ENCODE measurements at regions not wholly inside any gene's neighbourhood (a gene's known extent, or its start where the extent isn't known, plus 50 kb on each side); places are given as distances from the start of the nearest gene placed in this dataset.

- no peak overlapping the region for H4K5ac ChIP-seq (ENCODE audit: insufficient read length, low read depth, low read length)
- no peaks in the 10 kb centered on the region; a peak in 1 of 7 replicates for H3K27me3 ChIP-seq (replicated peaks in 1 of 4; ENCODE audit: control insufficient read depth in 3 of 4, extremely low read depth in 1 of 4, insufficient read depth in 3 of 4, low read length in 3 of 4)
- no peaks in the 10 kb centered on the region for H3K79me2 ChIP-seq (ENCODE audit: control insufficient read depth in 1 of 2, insufficient read depth in 2 of 2, low read length in 2 of 2)
- TF ChIP-seq POLR2AphosphoS5 (IDR thresholded peaks at IDR 0.05; ENCODE audit: low read depth, low read length) (no peak), JUN (IDR thresholded peaks at IDR 0.05; ENCODE audit: low read depth, low read length) (no peak), TEAD4 (IDR thresholded peaks at IDR 0.05; ENCODE audit: low read depth, low read length) (no peak), TAF1 (IDR thresholded peaks at IDR 0.05; ENCODE audit: low read depth, low read length) (no peak), MAX (IDR thresholded peaks at IDR 0.05) (no peak), GABPA (IDR thresholded peaks at IDR 0.05; ENCODE audit: borderline replicate concordance, insufficient read depth, low read length) (no peak), CHD1 (IDR thresholded peaks at IDR 0.05; ENCODE audit: low read depth, low read length) (no peak), RFX5 (IDR thresholded peaks at IDR 0.05; ENCODE audit: borderline replicate concordance, low read depth, low read length) (no peak), JUND (IDR thresholded peaks at IDR 0.05; ENCODE audit: low read length) (no peak), BACH1 (IDR thresholded peaks at IDR 0.05; ENCODE audit: low read length) (no peak)
- no peak overlapping the region for H2AK5ac ChIP-seq (ENCODE audit: low read depth, low read length)
- H2BK12ac ChIP-seq (ENCODE audit: low read depth, low read length) = no peak overlapping the region
- H3K79me1 ChIP-seq (ENCODE audit: low read depth, low read length) = no peaks in the 10 kb centered on the region
- H3K36me3 ChIP-seq (ENCODE audit: control insufficient read depth in 2 of 4, insufficient read depth in 4 of 4, low read length in 3 of 4) = no peaks in the 10 kb centered on the region
- H3K4ac ChIP-seq (replicated peaks; ENCODE audit: insufficient read length, low read depth, low read length) = no peak overlapping the region
- H3K27ac ChIP-seq (ENCODE audit: low read depth, low read length) = no peak overlapping the region
- H3K4me3 ChIP-seq (ENCODE audit: extremely low read depth in 1 of 4, insufficient read depth in 2 of 4, low read depth in 3 of 4, low read length in 4 of 4) = no peak overlapping the region
- no peak overlapping the region for H3K18ac ChIP-seq (ENCODE audit: extremely low read depth, low read length)
- H3K14ac ChIP-seq (ENCODE audit: insufficient read length) = no peak overlapping the region
- no peaks in the 10 kb centered on the region for H3K9me3 ChIP-seq (ENCODE audit: insufficient read depth in 2 of 2, low read depth in 1 of 2, low read length in 1 of 2)
- H4K91ac ChIP-seq (replicated peaks; ENCODE audit: insufficient read length, low read length) = no peak overlapping the region
- FAIRE-seq (no peak), DNase-seq (ENCODE audit: low read depth in 1 of 2, low spot score in 2 of 2) (no peak)
- POLR2A ChIA-PET (ENCODE audit: partially characterized antibody) = no interaction called here
- no peak overlapping the region for H2BK120ac ChIP-seq (replicated peaks; ENCODE audit: low read depth, low read length)
- no peak overlapping the region for H2BK15ac ChIP-seq (ENCODE audit: low read length)
- H3K9ac ChIP-seq (replicated peaks in 1 of 4; ENCODE audit: extremely low read depth in 1 of 4, low read depth in 3 of 4, low read length in 3 of 4) = no peak overlapping the region
- CTCF ChIA-PET (ENCODE audit: partially characterized antibody) = interaction anchor here (0.7 kb wide), 1 partner anchor 13 kb away, joined by 3 read pairs; no protein-coding TSS in a partner anchor
- H4K8ac ChIP-seq (ENCODE audit: extremely low read depth, insufficient read depth, low read length) = no peak overlapping the region
- no peak overlapping the region for H3K4me2 ChIP-seq (ENCODE audit: insufficient read depth in 1 of 2, low read depth in 2 of 2, low read length in 2 of 2)
- WGBS, 2 experiments (ENCODE audit: extremely low coverage in 1 of 2, insufficient coverage in 1 of 2, insufficient read length in 1 of 2, insufficient replicate concordance in 2 of 2, low coverage in 1 of 2, low lambda C conversion rate in 2 of 2, missing lambda C conversion rate in 1 of 2) = 67% methylated on average over 3 of the region's 3 CpGs; no CpG with 5 or more reads in 1 of the 2 experiments
- no peaks in the 10 kb centered on the region for H4K20me1 ChIP-seq (replicated peaks in 1 of 2; ENCODE audit: control insufficient read depth in 1 of 2, insufficient read depth in 2 of 2, low read length in 2 of 2)
- no peak overlapping the region for H2AFZ ChIP-seq (ENCODE audit: low read length)
- H3K23ac ChIP-seq (ENCODE audit: insufficient read length) = no peak overlapping the region
- no peak overlapping the region for H2BK20ac ChIP-seq (ENCODE audit: low read length)
- H3K56ac ChIP-seq (replicated peaks; ENCODE audit: insufficient read length, low read depth, low read length) = no peak overlapping the region
- H2BK5ac ChIP-seq (ENCODE audit: low read depth, low read length) = no peak overlapping the region
- H3K4me1 ChIP-seq (replicated peaks in 1 of 4; ENCODE audit: control insufficient read depth in 3 of 4, insufficient read depth in 4 of 4, low read length in 3 of 4) = no peaks in the 10 kb centered on the region
- no peaks in the 10 kb centered on the region for H3K23me2 ChIP-seq (ENCODE audit: low read depth, low read length)
Observed at GRCh38 chr12:25322918-25323531, 72.3 kb upstream of the KRAS start.

Data from H1 (cell line).